ENCODE measurements at regions not wholly inside any gene's neighbourhood (a gene's known extent, or its start where the extent isn't known, plus 50 kb on each side); places are given as distances from the start of the nearest gene placed in this dataset.

DNA sequence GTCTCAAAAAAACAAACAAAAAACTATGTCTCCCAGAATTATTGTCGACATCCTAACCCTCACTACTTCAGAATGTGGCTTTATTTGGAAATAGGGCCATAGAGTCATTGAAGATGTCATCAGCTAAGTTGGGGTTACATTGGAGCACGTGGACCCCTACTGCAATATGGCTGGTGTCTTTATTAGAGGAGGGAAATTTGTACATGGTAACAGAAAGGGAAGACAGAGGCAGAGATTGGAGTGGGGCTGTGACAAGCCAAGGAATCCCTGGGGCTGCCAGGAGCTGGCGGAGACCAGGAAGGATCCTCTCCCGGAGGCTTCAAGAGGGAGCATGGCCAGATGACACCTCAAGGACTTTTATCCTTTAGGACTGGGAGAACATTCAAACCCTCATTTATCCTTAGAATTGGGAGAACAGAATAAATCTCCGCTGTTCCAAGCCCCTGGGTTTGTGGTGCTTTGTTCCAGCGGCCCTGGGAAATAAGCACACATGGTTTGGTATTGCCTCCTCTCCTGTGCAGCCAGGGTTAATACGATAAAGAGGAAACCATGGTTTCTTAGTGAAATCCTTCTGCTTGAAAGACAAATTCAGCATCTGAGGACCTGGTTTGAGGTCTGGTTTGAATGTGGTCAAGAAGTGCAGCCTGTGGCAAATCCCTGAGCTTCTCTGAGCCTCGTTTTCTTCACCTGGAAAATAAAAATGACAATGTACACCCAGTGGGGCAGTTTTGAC lies 184.7 kb downstream of the MYCN start:
- DNase-seq, result no peak

DNA sequence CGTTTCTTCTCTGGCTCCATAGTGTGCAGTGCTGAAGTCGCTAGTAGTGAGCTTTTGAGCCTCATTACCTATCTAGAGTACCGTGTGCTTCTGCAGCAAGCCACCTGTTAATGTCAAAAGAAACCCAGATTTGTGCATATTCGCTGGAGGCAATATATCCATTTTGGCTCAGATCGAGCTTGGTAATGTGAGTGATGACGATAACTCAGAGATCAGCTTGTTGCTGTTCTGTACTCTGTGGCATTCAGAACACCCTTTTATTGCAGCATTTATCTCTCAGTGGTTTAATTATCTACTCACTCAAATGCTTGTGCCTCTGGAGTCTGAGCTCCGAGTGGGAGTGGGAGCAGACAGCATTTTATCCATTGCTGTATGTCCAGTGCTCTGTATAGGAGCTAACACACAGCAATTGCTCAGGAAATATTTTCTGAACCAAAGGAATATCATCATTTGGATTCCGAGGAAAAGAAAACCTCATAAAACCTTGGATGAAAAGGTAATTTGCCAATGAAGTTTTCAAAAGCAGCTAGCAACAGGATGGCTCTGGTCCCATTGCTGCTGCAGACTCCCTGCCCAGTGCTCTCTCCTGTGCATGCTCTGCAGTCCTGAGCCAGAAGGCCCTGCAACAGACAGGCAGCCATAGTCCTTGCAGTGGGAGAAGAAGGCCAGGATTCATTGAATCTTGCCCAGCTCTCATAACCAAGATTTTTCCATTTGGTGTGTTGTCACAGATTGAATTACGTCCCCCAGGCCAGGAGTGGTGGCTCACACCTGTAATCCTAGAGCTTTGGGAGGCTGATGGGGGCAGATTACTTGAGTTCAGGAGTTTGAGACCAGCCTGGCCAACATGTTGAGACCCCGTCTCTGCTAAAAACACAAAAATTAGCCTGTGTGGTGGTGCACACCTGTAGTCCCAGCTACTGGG lies 183.8 kb downstream of the MYCN start:
- DNase-seq, result no peak

DNA sequence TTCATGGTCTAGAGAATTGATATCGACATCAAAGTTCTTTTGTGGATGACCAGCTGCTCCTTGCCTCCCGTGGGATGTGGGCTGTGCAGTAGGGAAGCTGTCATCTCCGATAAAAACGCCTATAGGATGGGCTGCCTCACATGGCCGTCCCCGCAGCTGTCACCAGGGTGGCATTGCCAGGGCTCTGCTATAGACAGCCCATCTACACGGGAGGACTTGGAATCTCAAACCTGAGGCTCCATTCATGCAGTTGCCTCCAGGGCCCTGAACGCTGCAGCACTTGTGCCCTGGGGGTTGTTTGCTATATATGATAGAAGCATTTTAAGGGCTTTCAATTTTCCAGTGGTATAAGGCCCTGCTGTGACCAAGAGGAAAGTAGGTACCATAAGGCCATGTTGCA lies 183.1 kb downstream of the MYCN start:
- DNase-seq, result no peak

DNA sequence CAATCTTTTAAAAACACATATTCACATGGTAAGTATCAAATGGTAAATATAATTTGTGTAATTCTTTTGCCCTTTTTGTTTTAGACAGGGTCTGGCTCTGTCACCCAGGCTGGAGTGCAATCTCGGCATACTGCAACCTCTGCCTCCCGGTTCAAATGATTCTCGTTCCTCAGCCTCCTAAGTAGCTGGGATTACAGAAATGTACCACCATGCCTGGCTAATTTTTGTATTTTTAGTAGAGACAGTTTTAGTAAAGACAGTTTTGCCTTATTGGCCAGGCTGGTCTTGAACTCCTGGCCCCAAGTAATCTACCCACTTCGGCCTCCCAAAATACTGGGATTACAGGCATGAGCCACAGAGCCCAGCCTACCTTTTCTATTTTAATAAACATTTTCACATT lies 182.2 kb downstream of the MYCN start:
- DNase-seq, result no peak

DNA sequence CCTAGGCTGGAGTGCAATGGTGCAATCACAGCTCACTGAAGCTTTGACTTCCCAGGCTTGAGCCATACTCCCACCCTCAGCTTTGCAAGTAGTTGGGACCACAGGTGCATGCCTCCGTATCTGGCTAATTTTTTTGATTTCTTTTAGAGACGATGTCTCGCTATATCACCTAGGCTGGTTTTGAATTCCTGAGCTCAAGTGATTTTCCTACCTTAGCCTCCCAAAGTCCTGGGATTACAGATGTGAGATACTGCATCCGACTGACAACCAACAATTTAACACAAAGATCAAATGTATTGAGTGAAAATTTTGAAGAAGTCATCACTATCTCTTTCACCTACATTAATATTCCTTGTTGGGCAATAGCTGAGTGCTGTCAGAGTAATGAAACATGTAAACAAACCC lies 181.6 kb downstream of the MYCN start:
- no peak for DNase-seq

DNA sequence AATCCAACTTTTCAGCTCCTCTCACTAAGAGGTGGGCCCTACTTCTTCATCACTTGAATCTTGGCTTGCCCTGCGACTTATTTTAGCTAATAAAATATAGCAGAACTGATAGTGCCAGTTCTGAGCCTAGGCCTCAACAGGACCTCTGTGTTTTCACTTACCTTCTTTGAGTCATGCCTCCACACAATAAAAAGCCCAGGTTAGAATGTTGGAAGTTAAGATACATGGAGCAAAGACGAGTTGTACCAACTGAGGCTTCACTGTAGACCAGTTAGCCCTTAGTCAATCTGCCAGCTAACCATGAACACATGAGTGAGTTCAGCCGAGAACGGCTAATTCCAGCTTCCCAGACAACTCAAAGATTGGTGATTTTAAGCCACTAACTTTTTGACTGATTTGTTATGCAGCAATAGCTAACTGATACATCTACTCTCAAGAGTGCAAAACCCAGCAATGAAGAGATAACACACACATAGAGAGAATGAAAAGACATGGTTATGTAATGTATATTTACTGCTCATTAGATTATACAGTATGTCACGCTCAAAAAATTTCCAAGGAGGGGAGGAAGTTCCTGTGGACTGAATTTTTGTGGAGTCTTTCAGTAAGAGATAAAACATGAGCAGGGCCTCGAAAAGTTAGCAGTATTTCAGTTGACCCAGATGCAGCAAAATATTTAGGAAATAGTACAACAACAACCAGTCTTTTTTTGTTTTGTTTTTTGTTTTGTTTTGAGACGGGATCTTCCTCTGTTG lies 181.1 kb downstream of the MYCN start:
- DNase-seq, result no peak

DNA sequence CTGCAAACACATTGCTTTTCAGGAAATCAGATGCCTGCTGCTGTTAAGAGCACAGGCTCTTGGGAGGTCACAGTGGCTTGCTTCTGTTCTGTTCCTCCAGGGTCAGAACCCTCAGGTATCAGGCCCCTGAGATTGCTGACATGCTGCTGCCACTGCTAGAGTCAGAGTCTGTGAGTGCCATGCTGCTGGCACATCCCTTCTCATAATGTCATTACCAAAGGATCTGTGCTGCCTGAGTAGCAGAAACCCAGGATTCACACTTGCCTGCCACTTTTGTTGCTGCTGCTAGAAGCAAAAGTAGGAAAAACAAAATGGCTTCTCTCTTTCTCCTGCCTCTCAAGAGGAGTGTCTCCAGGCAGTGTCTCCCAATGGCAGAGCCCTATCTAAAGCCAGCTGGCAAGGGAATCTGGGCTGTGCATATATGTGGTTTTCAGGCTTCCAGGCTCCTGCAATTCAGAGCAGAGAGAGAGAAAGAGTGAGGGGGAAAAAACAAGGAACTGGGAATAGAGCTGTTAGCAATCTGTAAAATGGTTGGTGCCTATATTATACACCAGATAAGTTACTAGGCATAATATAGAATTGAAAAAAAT lies 180.3 kb downstream of the MYCN start:
- DNase-seq, result no peak

DNA sequence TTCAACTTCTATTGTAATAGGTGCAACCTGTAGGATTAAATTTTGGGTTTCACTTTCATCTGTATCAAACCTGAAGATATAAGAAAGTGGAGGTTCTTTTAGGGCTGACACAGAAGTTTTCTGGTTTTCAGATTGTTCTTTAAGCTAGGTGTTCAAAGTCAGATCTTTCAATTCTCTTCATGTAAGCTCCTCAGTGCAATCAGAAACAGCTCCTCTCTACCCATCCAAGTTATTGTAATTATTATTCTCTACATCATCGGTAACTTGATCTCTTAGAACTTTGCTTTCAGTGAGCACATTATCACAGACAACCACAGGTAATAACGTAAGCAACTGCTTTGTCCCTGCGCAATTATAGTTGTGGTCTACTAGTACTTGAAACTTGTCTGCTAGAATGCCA lies 179.4 kb downstream of the MYCN start:
- DNase-seq, result no peak

DNA sequence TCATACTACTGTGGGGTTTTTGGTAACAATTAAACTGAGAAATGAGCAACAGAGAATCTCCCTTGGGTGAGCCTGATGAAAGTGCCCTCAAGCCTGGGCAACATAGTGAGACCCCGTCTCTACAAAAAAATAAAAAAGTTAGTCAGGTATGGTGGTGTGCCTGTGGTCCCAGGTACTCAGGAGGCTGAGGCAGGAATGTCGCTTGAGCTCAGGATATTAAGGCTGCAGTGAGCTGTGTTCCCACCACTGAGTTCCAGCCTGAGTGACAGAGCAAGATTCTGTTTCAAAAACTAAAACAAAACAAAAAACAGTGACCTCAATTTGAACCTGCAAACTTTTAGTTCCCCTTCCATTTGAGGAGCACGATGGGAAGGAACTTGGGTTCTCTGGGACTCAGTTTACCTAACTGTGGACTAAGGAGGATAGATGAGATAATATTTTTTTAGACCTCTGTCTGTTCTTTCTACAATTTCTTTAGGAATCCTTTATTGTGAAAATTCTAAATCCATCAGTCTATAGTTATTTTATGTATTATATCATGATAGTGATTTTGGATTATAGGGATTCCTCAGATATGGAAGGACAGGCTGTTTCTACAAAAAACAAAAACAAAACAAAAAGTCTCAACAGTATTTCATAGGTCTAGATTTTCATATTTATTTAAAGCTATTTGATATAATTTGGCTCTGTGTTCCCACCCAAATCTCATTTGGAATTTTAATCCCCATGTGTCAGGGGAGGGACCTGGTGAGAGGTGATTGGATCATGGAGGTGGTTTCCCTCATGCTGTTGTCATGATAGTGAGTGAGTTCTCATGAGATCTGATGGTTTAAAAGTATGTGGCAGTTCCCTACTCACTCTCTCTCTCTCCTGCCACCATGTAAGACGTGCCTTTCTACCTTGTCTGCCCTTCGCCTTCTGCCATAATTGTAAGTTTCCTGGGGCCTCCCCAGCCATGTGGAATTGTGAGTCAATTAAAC lies 178.6 kb downstream of the MYCN start:
- no peak for DNase-seq

DNA sequence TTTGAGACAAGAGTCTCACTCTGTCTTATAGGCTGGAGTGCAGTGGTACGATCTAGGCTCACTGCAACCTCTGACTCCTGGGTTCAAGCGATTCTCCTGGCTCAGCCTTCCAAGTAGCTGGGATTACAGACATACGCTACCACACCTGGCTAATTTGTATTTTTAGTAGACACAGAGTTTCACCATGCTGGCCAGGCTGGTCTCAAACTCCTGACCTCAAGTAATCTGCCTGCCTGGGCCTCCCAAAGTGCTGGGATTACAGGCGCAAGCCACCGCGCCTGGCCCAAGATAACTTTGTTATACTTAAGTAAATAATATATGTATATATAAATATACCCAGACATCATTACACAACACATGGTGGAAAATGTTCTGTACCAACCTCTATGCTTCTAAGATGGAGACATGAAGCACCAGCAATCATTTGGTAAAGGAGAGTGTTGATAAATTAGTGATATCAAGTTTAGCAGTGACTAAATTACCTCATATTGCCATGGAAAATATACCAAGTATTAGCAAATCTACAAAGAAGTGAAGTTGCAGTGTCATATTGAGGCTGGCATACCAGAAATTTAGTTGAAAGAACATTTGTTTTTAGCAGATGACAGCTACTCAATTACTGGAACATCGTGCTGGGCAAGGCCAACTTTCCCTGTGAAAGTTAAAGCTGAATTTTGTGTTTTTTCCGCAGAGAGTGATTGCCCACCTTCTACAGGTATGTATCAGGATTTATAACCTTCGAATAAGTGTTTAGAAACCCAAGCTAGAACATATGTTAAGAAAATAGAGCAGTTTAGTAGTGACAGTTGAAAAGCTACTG lies 177.7 kb downstream of the MYCN start:
- DNase-seq, result no peak

DNA sequence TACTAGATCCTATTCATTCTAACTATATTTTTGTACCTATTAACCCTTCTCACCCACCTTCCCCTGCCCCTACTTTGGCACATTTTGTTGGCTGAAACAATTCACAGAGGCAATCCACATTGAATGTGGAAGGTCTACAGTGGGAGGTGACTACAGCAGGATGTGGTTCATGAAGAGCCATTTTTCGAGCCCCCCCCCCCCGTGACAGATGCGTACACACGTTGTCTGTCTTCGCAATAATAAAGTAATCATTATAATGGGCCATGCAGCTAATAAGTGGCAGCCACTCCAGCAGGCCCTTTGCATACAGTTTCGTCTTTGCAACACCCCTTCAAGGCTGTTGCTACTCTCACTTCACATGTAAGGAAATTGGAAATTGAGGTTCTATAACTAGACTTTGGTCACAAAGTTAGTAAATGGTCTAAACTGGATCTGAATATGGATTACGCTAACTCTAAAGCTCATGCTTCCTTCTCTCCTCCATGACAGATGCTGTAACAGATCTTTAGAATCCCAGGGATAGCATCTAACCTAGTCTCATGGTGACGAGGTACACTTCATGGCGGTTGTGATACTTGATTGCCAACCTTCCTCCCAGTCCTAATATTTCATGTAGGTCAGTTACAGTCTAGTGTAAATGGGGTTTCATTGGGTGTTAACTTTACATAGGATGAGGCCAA lies 176.8 kb downstream of the MYCN start:
- no peak for DNase-seq

DNA sequence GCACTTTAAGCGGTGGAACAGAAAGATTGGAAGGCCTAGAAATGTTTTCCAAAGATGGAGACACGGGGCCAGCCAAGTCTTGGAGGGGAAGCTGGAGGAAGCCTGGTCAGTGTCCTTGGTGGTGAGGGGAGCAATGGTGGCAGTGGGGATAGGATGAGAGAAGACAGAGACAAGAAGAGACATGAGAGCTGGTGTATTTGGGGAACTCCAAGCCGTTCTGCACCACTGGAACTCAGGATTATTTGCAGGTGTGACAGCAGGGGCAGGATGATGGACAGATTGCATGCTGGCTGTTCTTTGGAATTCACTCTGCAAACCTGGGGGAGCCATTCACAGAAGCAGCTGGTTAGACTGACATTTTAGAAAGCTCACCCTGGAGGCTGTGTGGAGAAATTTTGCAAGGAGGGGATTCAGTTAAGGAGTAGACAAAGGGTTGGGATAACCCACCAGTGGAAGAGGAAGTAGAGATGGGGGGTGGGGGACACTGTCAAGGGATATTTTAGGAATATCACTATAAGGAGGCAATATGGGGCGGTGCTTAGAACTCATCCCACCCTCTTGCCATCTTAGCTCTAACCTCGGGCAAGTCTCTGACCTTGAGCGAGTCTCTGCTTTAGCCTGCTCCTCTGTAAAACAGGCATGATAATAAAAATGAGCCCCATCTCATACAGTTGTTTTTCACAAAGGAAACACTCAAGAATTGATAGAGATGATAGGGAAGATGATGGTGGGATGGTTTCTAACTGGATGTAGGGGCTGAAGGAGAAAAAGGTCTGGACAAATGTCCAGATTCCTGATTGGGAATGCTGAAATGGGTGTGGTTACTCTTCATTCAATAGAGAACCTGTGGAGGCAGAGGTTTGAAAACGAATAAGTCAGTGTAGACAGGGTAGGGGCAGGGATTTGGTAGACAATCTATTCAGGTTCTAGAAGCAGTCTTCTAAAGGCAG lies 175.8 kb downstream of the MYCN start:
- DNase-seq, result no peak

DNA sequence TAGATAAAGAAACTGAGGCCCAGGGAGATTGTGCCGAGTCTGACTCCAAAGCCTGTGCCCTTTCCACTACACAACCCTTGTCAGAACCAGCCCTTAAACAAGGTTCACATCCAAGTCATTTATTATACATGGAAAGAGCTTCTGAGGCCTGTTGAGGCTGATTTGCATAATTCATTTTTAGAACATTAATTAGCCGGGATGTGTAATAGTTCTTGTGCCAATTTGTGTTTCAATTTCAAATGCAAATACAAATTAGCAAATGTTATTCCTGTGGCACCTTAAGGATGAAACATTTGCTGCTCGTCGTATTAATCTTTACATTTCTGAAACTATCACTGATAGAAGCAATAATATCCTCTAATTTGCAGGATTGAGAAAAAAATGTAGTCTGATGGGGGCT lies 174.9 kb downstream of the MYCN start:
- DNase-seq, result no peak

DNA sequence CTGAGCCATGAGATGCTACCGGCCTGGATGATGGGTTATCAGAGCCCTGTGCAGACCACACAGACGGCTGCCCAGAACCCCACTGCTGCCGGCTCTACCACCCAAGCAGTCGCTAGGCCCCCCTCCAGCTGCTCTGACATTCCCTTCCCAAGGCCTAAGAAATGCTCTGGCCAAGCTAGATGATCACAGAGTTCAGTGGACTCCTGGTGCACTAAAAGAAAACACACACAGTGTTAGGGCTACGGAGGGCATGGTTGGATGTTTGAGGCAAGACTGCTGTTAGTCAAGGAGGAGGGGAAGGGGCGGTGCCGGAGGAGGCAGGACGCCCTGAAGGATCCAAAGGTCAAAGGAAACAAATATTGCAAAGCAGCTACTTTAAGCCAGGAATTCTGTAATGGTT lies 174.5 kb downstream of the MYCN start:
- DNase-seq, result no peak

DNA sequence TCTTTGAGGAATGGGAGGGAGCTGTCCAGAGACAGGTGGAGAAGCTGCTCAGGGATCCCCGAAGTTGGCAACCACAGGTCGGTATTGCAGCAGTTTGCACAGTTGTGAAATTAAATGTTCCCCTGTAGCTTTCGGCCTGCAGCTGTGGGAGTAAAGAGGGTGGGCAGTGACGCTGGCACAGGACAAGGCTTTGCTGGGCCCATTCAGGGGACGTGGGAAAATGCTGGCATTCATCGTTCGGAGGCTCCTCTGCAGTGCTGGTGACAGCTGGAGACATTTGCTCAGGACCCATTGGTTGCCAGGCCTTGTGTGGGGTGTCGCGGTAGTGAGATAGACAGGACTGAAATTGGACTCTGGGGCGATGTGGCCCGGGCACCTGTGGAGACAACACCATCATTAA lies 173.7 kb downstream of the MYCN start:
- DNase-seq, result no peak

DNA sequence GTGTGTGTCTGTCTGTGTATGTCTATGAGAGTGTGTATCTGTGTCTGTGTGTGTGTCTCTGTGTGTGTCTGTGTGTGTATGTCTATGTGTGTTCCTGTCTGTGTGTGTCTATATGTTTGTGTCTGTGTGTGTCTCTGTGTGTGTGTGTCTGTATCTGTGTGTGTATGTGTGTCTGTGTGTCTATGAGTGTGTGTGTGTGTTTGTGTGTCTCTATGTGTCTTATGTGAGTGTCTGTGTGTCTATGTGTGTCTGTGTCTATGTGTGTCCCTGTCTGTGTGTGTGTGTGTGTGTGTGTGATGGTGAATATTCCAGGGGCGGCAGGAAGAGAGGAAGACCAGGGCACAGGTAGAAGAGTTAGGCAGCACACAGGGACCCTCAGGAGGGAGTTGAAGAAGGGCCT lies 173.2 kb downstream of the MYCN start:
- DNase-seq, result no peak

DNA sequence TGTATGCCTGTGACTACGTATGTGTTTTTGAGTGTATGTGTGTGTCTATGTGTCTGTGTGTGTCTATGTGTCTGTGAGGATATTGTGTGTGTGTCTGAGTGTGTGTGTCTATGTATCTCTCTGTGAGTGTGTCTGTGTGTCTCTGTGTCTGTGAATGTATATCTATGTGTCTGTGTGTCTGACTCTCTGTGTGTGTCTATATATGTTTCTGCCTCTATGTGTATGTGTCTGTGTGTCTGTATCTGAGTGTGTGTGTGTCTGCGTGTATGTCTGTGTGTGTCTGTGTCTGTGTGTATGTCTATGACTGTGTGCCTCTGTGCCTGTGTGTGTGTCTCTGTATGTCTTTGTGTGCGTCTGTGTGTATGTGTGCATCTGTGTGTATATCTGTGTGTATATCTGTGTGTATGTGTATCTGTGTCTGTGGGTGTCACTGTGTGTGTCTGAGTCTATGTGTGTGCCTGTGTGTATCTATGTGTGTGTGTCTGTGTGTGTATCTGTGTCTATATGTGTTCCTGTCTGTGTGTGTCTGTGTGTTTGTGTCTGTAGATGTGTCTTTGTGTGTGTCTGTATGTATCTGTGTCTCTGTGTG lies 172.7 kb downstream of the MYCN start:
- DNase-seq, result no peak

DNA sequence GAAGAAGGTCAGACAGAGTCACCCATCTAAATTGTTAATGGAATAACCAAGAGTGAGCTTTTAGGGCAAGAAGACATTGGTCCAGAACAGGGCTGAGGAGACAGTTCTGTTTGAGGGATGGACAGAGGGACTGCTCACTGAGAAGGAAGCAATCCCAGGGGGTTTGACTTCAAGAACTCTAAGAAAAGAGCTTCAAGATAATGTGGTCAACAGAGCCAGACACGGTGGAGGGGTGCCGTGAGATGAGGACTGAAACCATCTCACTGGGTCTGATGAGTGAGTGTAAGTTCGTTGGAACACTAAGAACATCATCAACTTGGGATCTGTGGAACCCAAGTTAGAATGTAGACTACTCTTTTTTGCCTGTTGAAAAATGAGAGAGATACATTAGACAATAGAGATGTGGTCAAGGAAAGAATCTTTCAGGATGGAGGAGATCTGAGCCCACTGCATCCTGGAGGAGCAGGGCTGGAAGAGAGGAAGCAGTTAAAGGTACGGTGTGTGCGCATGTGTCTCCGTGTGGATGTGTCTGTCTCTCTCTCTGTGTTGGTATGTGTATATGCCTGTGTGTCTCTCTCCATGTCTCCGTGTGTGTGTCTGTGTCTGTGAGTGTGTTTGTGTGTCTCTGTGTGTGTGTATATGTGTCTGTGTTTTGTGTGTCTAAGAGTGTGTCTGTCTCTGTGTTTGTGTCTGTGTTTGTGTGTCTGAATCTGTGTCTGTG lies 172.1 kb downstream of the MYCN start:
- DNase-seq, result no peak
